Activated naive CD4-positive, alpha-beta T cell treated with anti-CD3 and anti-CD28 coated beads, Interleukin-2, amount 50 U/mL, for 16 hours (primary cell): ENCODE measurements at regions not wholly inside any gene's neighbourhood (a gene's known extent, or its start where the extent isn't known, plus 50 kb on each side); places are given as distances from the start of the nearest gene placed in this dataset.
"Not testable (repeated sequence)": the region's sequence is repeated elsewhere in the genome, so short reads cannot be mapped to it uniquely, and the experiment has no call there.

Source experiments
- DNase-seq: peaks from one replicate; pipeline ENCODE4 v3.0.0-alpha.2; 2020

GRCh38 chr12:124648710-124649384 is 81.4 kb upstream of the NCOR2 start:
- DNase-seq = no peak

- no peak for DNase-seq
These were observed 79.9 kb upstream of the NCOR2 start for GRCh38 chr12:124647316-124647715.

- peak; percentile 72 for DNase-seq
These were observed 79.2 kb upstream of the NCOR2 start for GRCh38 chr12:124646385-124647230.

- no peak for DNase-seq
These were observed 78.3 kb upstream of the NCOR2 start for GRCh38 chr12:124645530-124646244.

- DNase-seq = not testable (repeated sequence)
These were observed 76.4 kb upstream of the NCOR2 start for GRCh38 chr12:124643768-124644167.

- no peak for DNase-seq
These were observed 74.7 kb upstream of the NCOR2 start for GRCh38 chr12:124642105-124642504.

- DNase-seq = no peak
These were observed 74.2 kb upstream of the NCOR2 start for GRCh38 chr12:124641591-124641990.

GRCh38 chr12:124640056-124640455 is 72.6 kb upstream of the NCOR2 start:
- no peak for DNase-seq

- DNase-seq = no peak
These were observed 71.9 kb upstream of the NCOR2 start for GRCh38 chr12:124639122-124639806.

GRCh38 chr12:124637581-124637981 is 70.2 kb upstream of the NCOR2 start:
- no peak for DNase-seq

- DNase-seq = no peak
These were observed 69.8 kb upstream of the NCOR2 start for GRCh38 chr12:124637163-124637562.

GRCh38 chr12:124636138-124636978 is 68.9 kb upstream of the NCOR2 start:
- DNase-seq = peak; percentile 60

- DNase-seq = no peak
These were observed 67.9 kb upstream of the NCOR2 start for GRCh38 chr12:124635316-124635715.

- DNase-seq = no peak
These were observed 66.3 kb upstream of the NCOR2 start for GRCh38 chr12:124633365-124634362.

GRCh38 chr12:124632519-124632984 is 65.1 kb upstream of the NCOR2 start:
- no peak for DNase-seq

GRCh38 chr12:124631681-124632256 is 64.4 kb upstream of the NCOR2 start:
- no peak for DNase-seq

GRCh38 chr12:124630791-124631313 is 63.4 kb upstream of the NCOR2 start:
- no peak for DNase-seq

GRCh38 chr12:124629789-124630480 is 62.5 kb upstream of the NCOR2 start:
- DNase-seq = no peak

- no peak for DNase-seq
These were observed 61.7 kb upstream of the NCOR2 start for GRCh38 chr12:124629117-124629516.
